ENCODE measurements at regions not wholly inside any gene's neighbourhood (a gene's known extent, or its start where the extent isn't known, plus 50 kb on each side); places are given as distances from the start of the nearest gene placed in this dataset.

DNA sequence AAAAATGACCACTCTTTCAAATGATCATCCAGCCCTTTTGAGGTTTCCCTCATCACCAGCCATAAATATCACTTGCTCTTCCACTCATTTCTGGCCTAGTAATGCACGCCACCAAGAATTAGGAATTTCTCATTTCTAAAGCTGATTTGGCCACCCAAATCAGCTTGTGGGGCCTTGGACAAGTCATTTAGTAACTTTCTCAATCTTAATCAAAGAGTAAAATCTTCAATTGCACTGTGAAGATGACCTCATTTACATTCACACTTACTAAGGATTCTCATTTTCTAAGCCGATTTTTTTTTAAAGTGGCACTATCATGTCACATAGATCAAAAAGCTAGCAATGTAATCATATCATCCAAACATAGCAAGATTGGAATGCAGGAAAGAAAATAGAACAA is 150.0 kb upstream of the HHIP start:
- BruUV-seq (replicated peaks): no TSS peak
- H3K9me2 ChIP-seq (ENCODE audit: insufficient read depth): no peaks in the 10 kb centered on the region
- no peaks in the 10 kb centered on the region for H3K9me3 ChIP-seq (ENCODE audit: insufficient read depth, low read depth)
- DNase-seq: no peak
- no peak overlapping the region for H3K4me3 ChIP-seq
- no peak overlapping the region for H3K27ac ChIP-seq
- no peak overlapping the region for H2AFZ ChIP-seq
- intact Hi-C loops (cut with micrococcal nuclease; ENCODE audit: unreplicated experiment): no loop called here
- H3F3A ChIP-seq (ENCODE audit: insufficient read depth, low read depth): no peaks in the 10 kb centered on the region
- TF ChIP-seq EZH2 (IDR thresholded peaks at IDR 0.05; ENCODE audit: low read depth): no peak
- TF ChIP-seq, protein P1, sequence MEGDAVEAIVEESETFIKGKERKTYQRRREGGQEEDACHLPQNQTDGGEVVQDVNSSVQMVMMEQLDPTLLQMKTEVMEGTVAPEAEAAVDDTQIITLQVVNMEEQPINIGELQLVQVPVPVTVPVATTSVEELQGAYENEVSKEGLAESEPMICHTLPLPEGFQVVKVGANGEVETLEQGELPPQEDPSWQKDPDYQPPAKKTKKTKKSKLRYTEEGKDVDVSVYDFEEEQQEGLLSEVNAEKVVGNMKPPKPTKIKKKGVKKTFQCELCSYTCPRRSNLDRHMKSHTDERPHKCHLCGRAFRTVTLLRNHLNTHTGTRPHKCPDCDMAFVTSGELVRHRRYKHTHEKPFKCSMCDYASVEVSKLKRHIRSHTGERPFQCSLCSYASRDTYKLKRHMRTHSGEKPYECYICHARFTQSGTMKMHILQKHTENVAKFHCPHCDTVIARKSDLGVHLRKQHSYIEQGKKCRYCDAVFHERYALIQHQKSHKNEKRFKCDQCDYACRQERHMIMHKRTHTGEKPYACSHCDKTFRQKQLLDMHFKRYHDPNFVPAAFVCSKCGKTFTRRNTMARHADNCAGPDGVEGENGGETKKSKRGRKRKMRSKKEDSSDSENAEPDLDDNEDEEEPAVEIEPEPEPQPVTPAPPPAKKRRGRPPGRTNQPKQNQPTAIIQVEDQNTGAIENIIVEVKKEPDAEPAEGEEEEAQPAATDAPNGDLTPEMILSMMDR (conservative IDR thresholded peaks at IDR 0.05): no peak
- H3K27me3 ChIP-seq (ENCODE audit: insufficient read depth, low read depth): no peaks in the 10 kb centered on the region
- H3K79me2 ChIP-seq (ENCODE audit: low read depth): no peaks in the 10 kb centered on the region
- H3K4me2 ChIP-seq: no peak overlapping the region
- ChIA-PET POLR2A (ENCODE audit: unreplicated experiment) (no interaction called here), CTCF (no interaction called here)
- H3K36me3 ChIP-seq (ENCODE audit: low read depth): no peaks in the 10 kb centered on the region
- no peaks in the 10 kb centered on the region for H3K4me1 ChIP-seq (replicated peaks; ENCODE audit: insufficient read depth)
- H4K20me1 ChIP-seq (ENCODE audit: insufficient read depth): no peaks in the 10 kb centered on the region

DNA sequence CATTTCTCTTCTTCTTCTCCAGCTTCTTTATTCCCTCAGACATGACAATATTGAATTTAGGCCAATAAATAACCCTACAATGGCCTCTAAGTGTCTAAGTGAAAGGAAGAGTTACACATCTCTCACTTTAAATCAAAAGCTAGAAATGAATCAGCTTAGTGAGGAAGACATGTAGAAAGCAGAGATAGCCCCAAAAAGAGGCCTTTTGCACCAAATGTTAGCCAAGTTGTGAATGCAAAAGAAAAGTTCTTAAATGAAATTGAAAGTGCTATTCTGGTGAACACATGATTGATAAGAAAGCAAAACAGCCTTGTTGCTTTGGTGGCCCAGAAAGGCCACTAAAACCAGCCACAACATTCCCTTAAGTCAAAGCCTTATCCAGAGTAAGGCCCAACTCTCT is 146.2 kb upstream of the HHIP start:
- no peak overlapping the region for H2AFZ ChIP-seq
- H3F3A ChIP-seq (ENCODE audit: insufficient read depth, low read depth): no peaks in the 10 kb centered on the region
- H3K27ac ChIP-seq: no peak overlapping the region
- no peaks in the 10 kb centered on the region for H3K9me3 ChIP-seq (ENCODE audit: insufficient read depth, low read depth)
- DNase-seq: no peak
- TF ChIP-seq, protein P1 (conservative IDR thresholded peaks at IDR 0.05): no peak
- TF ChIP-seq EZH2 (IDR thresholded peaks at IDR 0.05; ENCODE audit: low read depth): no peak
- H3K4me3 ChIP-seq: no peak overlapping the region
- no peaks in the 10 kb centered on the region for H3K4me1 ChIP-seq (replicated peaks; ENCODE audit: insufficient read depth)
- H3K79me2 ChIP-seq (ENCODE audit: low read depth): no peaks in the 10 kb centered on the region
- no peak overlapping the region for H3K4me2 ChIP-seq
- intact Hi-C loops (cut with micrococcal nuclease; ENCODE audit: unreplicated experiment): no loop called here
- CTCF ChIA-PET: no interaction called here
- POLR2A ChIA-PET (ENCODE audit: unreplicated experiment): no interaction called here
- no peaks in the 10 kb centered on the region for H3K27me3 ChIP-seq (ENCODE audit: insufficient read depth, low read depth)
- H4K20me1 ChIP-seq (ENCODE audit: insufficient read depth): no peaks in the 10 kb centered on the region
- H3K36me3 ChIP-seq (ENCODE audit: low read depth): no peaks in the 10 kb centered on the region
- no peaks in the 10 kb centered on the region for H3K9me2 ChIP-seq (ENCODE audit: insufficient read depth)
- no TSS peak for BruUV-seq (replicated peaks)

DNA sequence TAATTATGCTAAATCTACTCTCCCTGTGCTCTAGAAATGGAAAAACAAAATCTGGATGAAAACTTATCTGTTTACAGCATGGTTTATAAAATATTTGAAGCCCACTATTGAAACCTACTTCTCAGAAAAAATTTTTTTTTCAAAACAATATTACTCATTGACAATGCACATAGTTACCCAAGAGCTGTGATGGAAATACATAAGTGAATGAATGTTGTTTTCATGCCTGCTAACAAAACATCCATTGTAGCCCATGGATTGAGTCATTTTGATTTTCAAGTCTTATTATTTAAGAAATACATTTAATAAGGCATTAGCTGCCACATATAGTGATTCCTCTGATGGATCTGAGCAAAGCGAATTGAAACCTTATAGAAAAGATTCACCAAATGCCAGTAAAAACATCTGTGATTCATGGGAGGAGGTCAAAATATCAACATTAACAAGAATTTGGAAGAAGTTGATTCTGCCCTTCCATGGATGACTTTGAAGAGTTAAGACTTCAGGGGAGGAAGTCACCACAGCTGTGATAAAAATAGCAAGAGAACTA is 144.7 kb upstream of the HHIP start:
- POLR2A ChIA-PET (ENCODE audit: unreplicated experiment): no interaction called here
- intact Hi-C loops (cut with micrococcal nuclease; ENCODE audit: unreplicated experiment): no loop called here
- H3K27me3 ChIP-seq (ENCODE audit: insufficient read depth, low read depth): no peaks in the 10 kb centered on the region
- no peaks in the 10 kb centered on the region for H3K4me1 ChIP-seq (replicated peaks; ENCODE audit: insufficient read depth)
- H3K27ac ChIP-seq: no peak overlapping the region
- H3K4me3 ChIP-seq: no peak overlapping the region
- H3K4me2 ChIP-seq: no peak overlapping the region
- no peaks in the 10 kb centered on the region for H3K36me3 ChIP-seq (ENCODE audit: low read depth)
- CTCF ChIA-PET: no interaction called here
- no peaks in the 10 kb centered on the region for H3K9me2 ChIP-seq (ENCODE audit: insufficient read depth)
- no peak overlapping the region for H2AFZ ChIP-seq
- no peak for DNase-seq
- H3K79me2 ChIP-seq (ENCODE audit: low read depth): no peaks in the 10 kb centered on the region
- H3K9me3 ChIP-seq (ENCODE audit: insufficient read depth, low read depth): no peaks in the 10 kb centered on the region
- TF ChIP-seq, protein P1 (conservative IDR thresholded peaks at IDR 0.05): no peak
- TF ChIP-seq EZH2 (IDR thresholded peaks at IDR 0.05; ENCODE audit: low read depth): no peak
- H4K20me1 ChIP-seq (ENCODE audit: insufficient read depth): no peaks in the 10 kb centered on the region
- no peaks in the 10 kb centered on the region for H3F3A ChIP-seq (ENCODE audit: insufficient read depth, low read depth)
- no TSS peak for BruUV-seq (replicated peaks)
